NOMO-1 (cell line): ENCODE measurements at regions not wholly inside any gene's neighbourhood (a gene's known extent, or its start where the extent isn't known, plus 50 kb on each side); places are given as distances from the start of the nearest gene placed in this dataset.

Source experiments
- DNase-seq, 2 experiments: peaks; one replicate each; lab custom pipeline; 2025; ENCODE audit not compliant: unreplicated experiment in 2 of 2; lab: John Stamatoyannopoulos, UW

- DNase-seq = peak in 1 of 2 experiments; percentile 50
Observed at GRCh38 chr11:109853156-109853776, 239.9 kb upstream of the ZC3H12C start.

- no peak for DNase-seq
Observed at GRCh38 chr11:109854731-109855130, 238.5 kb upstream of the ZC3H12C start.

DNA sequence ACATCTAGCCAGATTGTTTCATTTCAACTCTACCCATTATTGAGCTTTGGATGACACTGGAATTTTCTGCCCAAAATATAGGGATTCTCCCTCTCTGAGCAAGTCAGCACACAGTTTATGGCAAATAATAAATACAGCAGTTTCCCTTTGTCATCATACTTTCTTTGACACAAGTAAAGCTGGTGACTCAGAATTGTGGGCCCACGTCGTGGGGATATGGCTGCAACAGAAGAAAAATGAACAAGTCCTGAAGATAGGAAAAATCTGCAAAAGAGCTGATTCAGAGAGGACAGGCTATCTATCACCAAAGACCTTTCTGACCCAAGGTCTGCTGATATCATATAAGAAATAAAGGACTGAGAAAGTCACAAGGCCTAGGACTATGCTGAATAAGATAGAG, 236.3 kb upstream of the ZC3H12C start:
- DNase-seq = no peak

DNA sequence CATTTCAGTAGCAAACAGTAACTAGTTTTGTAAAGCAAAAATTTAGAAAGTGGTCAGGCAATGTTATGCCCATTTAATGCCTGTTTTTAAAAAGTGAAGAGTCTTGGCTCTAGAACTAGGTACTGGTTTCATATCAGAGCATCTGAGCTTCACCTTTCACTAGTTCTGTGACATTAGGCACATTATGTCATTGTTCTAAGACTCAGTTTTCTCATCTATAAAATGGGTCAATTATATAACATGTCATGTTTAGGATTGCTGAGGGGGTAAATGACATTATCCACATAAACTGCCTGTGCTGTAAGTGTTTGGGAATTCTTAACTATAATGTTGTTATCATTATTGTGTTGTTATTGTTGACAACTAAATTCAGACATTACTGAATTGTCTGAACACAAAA, 235.6 kb upstream of the ZC3H12C start:
- no peak for DNase-seq

GRCh38 chr11:109858152-109858551, 235.0 kb upstream of the ZC3H12C start:
- DNase-seq = no peak

- no peak for DNase-seq
Observed at GRCh38 chr11:109859045-109859724, 234.0 kb upstream of the ZC3H12C start.

DNA sequence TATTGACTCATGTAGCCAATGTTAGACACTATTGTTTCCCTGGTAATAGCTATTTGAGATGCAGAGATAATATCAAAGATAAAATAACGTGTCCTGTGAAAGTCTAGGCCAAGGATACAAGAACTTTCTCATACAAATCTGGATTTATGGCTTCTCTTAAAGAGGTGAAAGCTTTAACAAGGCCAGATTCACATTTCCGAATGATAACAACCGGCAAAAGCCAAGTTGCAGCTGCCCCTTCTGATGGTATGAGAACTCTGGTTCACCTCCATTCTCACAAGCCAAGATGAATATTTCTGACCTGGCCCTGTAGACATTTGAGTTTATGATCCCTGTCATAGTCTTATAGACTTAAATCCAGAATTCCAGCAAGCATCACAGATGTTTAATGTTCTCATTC, 230.4 kb upstream of the ZC3H12C start:
- DNase-seq = no peak

- DNase-seq = no peak
Observed at GRCh38 chr11:109864151-109864661, 229.0 kb upstream of the ZC3H12C start.

DNA sequence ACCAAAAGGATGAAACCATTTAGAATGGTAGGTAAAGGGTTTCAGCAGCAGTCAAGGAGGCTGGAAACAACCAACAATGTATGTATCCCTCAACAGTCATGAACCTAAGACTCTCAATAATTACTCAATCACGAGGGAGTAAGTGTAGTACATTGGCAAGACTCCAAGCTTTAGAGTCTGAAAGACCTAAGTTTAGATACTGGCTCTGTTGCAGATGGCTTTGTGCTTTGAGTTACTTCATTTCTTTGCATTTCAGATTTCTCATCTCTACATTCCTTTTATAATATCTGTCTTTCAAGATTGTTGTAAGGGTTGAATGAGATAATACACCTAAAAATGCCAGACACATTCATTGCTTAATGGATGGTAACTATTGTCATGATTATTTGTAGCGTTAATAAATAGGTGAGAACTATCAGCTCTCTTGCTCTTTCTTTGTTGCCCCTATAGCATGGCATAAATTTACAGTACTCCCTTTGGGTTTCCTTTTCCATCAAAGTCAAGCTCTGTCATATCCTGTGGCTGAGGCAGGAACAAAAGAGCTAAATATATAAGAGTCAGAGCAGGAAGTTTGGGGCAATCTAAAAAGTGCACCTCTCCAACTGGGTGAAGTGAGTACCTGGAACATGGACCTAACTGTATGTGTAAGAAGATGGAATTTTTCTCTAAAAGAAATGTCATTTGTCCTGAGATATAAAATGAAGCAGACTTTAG, 228.2 kb upstream of the ZC3H12C start:
- DNase-seq = peak in 1 of 2 experiments; percentile 6

DNA sequence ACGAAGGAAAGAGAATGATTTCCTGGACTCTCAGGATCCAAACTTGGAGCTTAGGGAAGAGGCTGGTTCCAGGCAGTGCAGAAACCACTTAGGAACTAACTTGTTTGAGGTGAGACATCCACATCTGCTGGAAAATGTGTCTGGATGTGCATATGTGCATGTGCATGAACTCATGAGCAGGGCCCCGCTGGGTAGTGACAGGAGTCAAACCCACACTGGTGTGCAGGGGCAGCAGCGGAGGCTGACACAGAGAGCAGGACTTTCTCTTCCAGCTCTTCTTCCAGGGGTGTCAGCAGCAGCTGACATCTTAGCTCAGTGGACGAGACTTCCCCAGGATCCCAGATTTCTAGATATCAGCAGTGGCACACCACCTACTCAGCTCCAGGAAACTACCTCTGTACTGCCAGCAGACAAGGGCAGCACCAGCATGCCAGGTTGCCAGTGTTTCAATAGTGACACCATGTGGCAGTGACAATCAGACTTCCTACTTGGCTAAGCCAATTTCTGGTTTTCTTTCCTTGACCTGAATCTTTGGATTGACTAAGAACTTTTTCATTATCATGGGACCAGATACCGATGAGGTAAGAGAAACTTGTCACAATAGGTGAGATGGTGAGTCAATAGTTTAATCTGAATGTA, 227.5 kb upstream of the ZC3H12C start:
- DNase-seq = no peak

DNA sequence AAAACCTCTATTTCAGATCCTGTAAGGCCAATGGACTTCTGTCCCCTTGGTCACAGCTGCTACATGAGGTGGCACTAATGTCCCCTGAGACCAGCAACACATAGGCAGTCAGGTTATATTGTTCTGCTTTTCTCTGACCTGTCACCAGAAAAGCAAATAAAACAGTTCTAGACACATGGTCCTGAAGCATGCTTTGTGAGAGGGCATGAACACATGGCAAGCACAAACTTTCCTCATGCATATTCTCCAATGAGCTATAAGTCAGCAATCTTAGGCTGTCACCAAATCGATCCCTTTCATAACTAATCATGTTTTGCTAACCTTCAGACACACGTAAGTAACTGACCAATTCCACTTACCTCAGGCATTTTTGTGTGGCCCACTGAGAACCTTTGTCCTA, 225.4 kb upstream of the ZC3H12C start:
- DNase-seq = no peak

DNA sequence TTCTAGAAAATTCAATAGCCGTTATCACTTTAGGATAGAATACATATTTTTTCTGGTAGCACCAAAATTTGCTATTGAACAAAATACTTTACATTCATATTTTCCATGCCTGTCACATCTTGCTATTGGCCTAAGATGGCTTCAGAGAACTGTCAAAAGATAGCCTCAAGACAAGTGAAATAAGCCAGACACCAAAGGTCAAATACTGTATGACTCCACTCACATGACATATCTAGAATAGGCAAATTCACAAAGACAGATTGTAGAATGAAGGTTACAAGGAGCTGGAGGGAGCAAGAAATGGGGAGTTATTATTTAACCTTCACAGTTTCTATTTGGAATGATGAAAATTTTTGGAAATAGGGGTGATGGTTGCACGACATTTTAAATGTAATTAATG, 223.7 kb upstream of the ZC3H12C start:
- no peak for DNase-seq

- DNase-seq = no peak
Observed at GRCh38 chr11:109870297-109870696, 222.9 kb upstream of the ZC3H12C start.

DNA sequence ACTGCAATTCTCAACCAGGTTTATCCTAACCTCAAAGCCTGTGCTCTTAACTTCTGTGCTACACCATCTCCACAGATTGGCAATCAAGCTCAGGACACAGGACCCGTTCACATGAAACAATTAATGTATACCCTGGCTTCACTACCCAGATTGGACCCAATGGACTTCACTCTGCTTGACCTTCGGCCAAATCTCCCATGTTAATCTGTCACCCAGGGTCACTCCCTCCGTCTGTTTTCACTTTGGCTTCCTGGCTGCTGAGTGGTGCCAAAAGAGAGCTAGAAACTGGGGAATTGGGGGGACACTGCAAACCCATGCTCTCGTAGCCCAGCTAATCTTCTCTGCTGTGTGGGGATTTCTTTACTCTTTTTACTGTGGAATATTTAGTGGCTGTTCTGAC, 216.1 kb upstream of the ZC3H12C start:
- no peak for DNase-seq

DNA sequence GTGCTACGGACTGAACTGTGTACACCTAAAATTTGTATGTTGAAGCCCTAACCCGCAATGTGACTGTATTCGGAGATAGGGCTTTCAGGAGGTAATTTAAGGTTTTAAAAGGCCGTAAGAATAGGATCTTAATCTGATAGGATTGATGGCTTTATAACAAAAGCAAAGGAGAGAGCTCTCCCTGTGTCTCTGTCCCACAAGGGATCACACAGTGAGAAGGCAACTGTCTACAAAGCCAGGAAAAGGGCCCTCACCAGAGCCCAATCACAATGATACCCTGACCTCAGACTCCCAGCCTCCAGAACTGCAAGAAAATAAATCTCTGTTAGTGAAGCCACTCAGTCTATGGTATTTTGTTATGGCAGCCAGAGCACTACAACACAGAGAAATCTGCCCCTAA, 208.7 kb upstream of the ZC3H12C start:
- no peak for DNase-seq

DNA sequence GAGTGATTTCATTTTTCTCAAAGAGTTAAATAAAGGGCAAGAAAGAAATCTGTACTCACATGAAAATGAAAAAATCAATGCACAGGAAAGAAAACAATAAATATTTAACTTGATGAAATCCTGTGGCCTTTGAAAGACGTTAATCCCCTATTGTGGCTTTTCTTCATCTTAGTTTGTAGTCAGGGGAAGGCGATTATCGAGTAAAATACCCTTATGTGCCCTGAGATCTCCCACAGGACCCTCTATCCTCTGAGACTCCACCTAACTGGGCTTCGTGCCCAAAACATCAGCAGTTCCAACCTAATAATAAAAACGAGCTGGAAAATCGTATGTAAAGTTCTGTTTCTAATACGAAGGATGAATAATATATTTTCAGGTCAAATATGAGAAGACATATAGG, 208.2 kb upstream of the ZC3H12C start:
- no peak for DNase-seq

GRCh38 chr11:109892321-109892794, 200.8 kb upstream of the ZC3H12C start:
- DNase-seq = no peak

GRCh38 chr11:109894242-109894641, 198.9 kb upstream of the ZC3H12C start:
- DNase-seq = no peak

GRCh38 chr11:109898592-109898991, 194.6 kb upstream of the ZC3H12C start:
- DNase-seq = no peak

- DNase-seq = no peak
Observed at GRCh38 chr11:109902764-109903433, 190.3 kb upstream of the ZC3H12C start.

- peak; percentile 21 to 57 for DNase-seq
Observed at GRCh38 chr11:109911488-109911887, 181.7 kb upstream of the ZC3H12C start.
